HG02840 (cell line): ENCODE measurements at regions not wholly inside any gene's neighbourhood (a gene's known extent, or its start where the extent isn't known, plus 50 kb on each side); places are given as distances from the start of the nearest gene placed in this dataset.

Experiments used
- ATAC-seq: cut with Tn5 transposase; IDR thresholded peaks from one replicate; pipeline ENCODE4 v1.9.1; 2021; ENCODE audit warnings: mild to moderate bottlenecking, moderate library complexity, moderate number of reproducible peaks; ENCODE audit not compliant: unreplicated experiment, low FRiP score

GRCh38 chr11:27907530-27907929 lies 200.4 kb downstream of the KIF18A start:
- ATAC-seq = no peak

- ATAC-seq = no peak
These were observed 200.9 kb downstream of the KIF18A start for GRCh38 chr11:27907091-27907490.

- ATAC-seq = no peak
These were observed 203.4 kb downstream of the KIF18A start for GRCh38 chr11:27904358-27905055.

- ATAC-seq = no peak
These were observed 202.8 kb upstream of the BDNF start for GRCh38 chr11:27902981-27903624.

- no peak for ATAC-seq
These were observed 197.9 kb upstream of the BDNF start for GRCh38 chr11:27898166-27898565.

- ATAC-seq = no peak
These were observed 195.8 kb upstream of the BDNF start for GRCh38 chr11:27896096-27896495.

GRCh38 chr11:27894552-27894951 lies 194.3 kb upstream of the BDNF start:
- ATAC-seq = no peak

GRCh38 chr11:27886857-27887256 lies 186.6 kb upstream of the BDNF start:
- no peak for ATAC-seq

- no peak for ATAC-seq
These were observed 181.9 kb upstream of the BDNF start for GRCh38 chr11:27882066-27882697.

- no peak for ATAC-seq
These were observed 175.8 kb upstream of the BDNF start for GRCh38 chr11:27875831-27876775.

GRCh38 chr11:27874998-27875830 lies 175.0 kb upstream of the BDNF start:
- ATAC-seq = no peak

GRCh38 chr11:27873664-27874063 lies 173.4 kb upstream of the BDNF start:
- no peak for ATAC-seq

- no peak for ATAC-seq
These were observed 170.8 kb upstream of the BDNF start for GRCh38 chr11:27871056-27871455.

- no peak for ATAC-seq
These were observed 169.4 kb upstream of the BDNF start for GRCh38 chr11:27869701-27870100.

- ATAC-seq = no peak
These were observed 168.5 kb upstream of the BDNF start for GRCh38 chr11:27868709-27869108.

GRCh38 chr11:27868226-27868625 lies 168.0 kb upstream of the BDNF start:
- ATAC-seq = no peak

GRCh38 chr11:27865105-27865504 lies 164.8 kb upstream of the BDNF start:
- ATAC-seq = no peak

- ATAC-seq = no peak
These were observed 164.4 kb upstream of the BDNF start for GRCh38 chr11:27864611-27865010.

GRCh38 chr11:27864091-27864491 lies 163.8 kb upstream of the BDNF start:
- ATAC-seq = no peak

- ATAC-seq = no peak
These were observed 163.4 kb upstream of the BDNF start for GRCh38 chr11:27863637-27864036.
